Esophagus muscularis mucosa (tissue), 4 donors: ENCODE measurements at regions not wholly inside any gene's neighbourhood (a gene's known extent, or its start where the extent isn't known, plus 50 kb on each side); places are given as distances from the start of the nearest gene placed in this dataset.

Experiments
- CTCF ChIP-seq, 3 experiments: fragments of 200-600 bp in 2 of 3; fragments of 450-650 bp in 1 of 3; sonication (generic) in 2 of 3; IDR thresholded peaks; one replicate each; pipeline ENCODE4 v1.5.1; 2017 to 2019; ENCODE audit warnings: antibody characterized with exemption in 3 of 3, mild to moderate bottlenecking in 2 of 3, moderate library complexity in 1 of 3
- EP300 ChIP-seq: sonication (generic); formaldehyde crosslinking; IDR thresholded peaks from one replicate; pipeline ENCODE4 v1.6.1; 2017; ENCODE audit warnings: antibody characterized with exemption
- POLR2A ChIP-seq: fragments of 450-650 bp; IDR thresholded peaks from one replicate; pipeline ENCODE4 v1.6.1; 2017; ENCODE audit warnings: antibody characterized with exemption, moderate library complexity, mild to moderate bottlenecking, low read depth
- POLR2AphosphoS5 ChIP-seq, 2 donors: sonication (generic); formaldehyde crosslinking; IDR thresholded peaks; one replicate each; pipeline ENCODE4 v1.6.1; 2017; ENCODE audit warnings: antibody characterized with exemption in 2 of 2

GRCh38 chr4:175147233-175147632 is 229.1 kb downstream of the ADAM29 start:
- TF ChIP-seq CTCF (IDR thresholded peaks at IDR 0.05): no peak
- no peak for TF ChIP-seq POLR2AphosphoS5 (IDR thresholded peaks at IDR 0.05)
- TF ChIP-seq POLR2A: no peak
- TF ChIP-seq EP300: no peak
